Loucy (cell line): ENCODE measurements at regions not wholly inside any gene's neighbourhood (a gene's known extent, or its start where the extent isn't known, plus 50 kb on each side); places are given as distances from the start of the nearest gene placed in this dataset.

Experiments used
- EZH2phosphoT487 ChIP-seq: fragments of 200-600 bp; IDR thresholded peaks from 2 replicates; pipeline ENCODE4 v1.6.1; 2018; ENCODE audit warnings: antibody characterized with exemption, mild to moderate bottlenecking, moderate library complexity, borderline replicate concordance
- TF ChIP-seq, protein P1 (sequence below): fragments of 200-600 bp; sonication (generic); conservative IDR thresholded peaks from 2 replicates; pipeline ENCODE4 v1.5.1; 2014; ENCODE audit warnings: mild to moderate bottlenecking, antibody characterized with exemption, low read length

DNA sequence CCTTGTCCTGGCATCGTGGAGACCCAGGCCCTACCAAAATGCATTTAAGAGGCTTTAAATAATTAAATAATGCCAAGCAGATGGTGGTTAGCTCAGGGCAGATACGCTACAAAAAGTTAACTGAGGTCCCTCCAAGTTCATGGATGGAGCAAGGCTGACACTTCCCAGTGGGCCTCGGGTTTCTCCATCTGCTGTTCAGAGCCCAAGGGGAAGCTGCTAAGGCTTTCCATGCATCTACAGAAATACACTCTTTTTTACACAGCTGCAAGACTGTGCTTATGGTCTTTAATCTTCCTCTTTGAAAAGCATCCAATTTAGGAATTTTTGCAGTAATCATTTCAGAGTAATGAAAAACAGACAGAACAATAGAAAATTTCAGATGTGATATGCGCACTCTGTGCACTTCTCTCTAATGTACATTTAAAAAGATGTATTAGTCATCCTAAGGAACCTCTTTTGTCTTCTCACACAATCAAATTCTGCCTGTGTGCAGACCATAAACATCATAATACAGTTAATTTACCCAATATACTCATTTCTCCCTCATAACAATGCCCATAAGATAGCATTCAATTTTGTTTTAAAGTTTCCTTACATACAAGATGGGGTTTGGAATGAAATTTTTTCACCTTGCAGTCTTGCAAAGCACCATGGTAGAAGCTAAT, 173.2 kb upstream of the ATP1B1 start:
- TF ChIP-seq, protein P1, sequence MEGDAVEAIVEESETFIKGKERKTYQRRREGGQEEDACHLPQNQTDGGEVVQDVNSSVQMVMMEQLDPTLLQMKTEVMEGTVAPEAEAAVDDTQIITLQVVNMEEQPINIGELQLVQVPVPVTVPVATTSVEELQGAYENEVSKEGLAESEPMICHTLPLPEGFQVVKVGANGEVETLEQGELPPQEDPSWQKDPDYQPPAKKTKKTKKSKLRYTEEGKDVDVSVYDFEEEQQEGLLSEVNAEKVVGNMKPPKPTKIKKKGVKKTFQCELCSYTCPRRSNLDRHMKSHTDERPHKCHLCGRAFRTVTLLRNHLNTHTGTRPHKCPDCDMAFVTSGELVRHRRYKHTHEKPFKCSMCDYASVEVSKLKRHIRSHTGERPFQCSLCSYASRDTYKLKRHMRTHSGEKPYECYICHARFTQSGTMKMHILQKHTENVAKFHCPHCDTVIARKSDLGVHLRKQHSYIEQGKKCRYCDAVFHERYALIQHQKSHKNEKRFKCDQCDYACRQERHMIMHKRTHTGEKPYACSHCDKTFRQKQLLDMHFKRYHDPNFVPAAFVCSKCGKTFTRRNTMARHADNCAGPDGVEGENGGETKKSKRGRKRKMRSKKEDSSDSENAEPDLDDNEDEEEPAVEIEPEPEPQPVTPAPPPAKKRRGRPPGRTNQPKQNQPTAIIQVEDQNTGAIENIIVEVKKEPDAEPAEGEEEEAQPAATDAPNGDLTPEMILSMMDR, result no peak
- no peak for TF ChIP-seq EZH2phosphoT487
